NOMO-1 treated with dmso at 0.1 percent for 144 hours (cell line): ENCODE measurements at regions not wholly inside any gene's neighbourhood (a gene's known extent, or its start where the extent isn't known, plus 50 kb on each side); places are given as distances from the start of the nearest gene placed in this dataset.

ENCODE experiments used
- DNase-seq: peaks from one replicate; lab custom pipeline; 2025; ENCODE audit not compliant: unreplicated experiment; lab: John Stamatoyannopoulos, UW

DNA sequence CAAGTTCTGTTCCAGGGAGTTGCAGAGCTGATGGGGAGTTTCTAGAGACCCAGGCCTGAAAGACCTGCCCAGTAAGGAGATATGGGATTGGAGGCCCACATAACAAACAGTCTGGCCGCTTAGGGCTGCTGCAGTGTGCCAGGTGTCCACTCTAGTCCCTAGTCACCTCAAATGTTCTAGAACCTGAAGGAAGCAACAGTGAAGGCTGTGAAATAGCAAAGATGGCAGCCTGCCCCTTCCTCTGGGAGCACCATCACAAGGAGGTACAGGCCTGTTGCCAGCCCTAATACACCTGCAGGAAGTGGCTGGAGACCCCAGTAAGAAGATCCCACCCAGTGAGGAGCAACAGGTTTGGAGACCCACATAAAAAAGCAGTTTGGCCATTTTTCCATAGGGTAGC, 783.8 kb upstream of the EDIL3 start:
- DNase-seq = no peak

- no peak for DNase-seq
Observed at GRCh38 chr5:85170183-85170582, 785.5 kb upstream of the EDIL3 start.

- no peak for DNase-seq
Observed at GRCh38 chr5:85173469-85173868, 788.8 kb upstream of the EDIL3 start.

- DNase-seq = no peak
Observed at GRCh38 chr5:85182344-85182743, 797.7 kb upstream of the EDIL3 start.

- no peak for DNase-seq
Observed at GRCh38 chr5:85204289-85204688, 819.6 kb upstream of the EDIL3 start.

DNA sequence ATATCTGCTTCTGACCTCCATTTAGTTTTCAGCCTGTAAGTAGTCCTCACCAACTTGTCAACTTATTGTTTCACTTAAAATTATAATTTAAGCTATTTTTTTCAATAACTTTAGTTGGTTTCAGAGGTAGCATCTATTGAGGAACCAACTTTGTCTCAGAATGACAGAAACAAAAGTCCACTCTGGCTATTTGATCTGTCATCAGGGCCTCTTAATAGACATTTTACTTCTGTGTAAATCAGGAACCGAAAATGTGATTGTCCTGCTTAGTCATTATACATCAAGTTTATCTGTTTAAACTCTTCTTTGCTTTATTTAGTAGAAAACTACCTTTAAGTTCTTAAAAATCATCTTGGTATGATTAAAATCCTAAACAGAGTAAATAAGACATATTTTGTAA, 820.8 kb upstream of the EDIL3 start:
- DNase-seq = no peak

GRCh38 chr5:85225388-85225787, 840.7 kb upstream of the EDIL3 start:
- no peak for DNase-seq

DNA sequence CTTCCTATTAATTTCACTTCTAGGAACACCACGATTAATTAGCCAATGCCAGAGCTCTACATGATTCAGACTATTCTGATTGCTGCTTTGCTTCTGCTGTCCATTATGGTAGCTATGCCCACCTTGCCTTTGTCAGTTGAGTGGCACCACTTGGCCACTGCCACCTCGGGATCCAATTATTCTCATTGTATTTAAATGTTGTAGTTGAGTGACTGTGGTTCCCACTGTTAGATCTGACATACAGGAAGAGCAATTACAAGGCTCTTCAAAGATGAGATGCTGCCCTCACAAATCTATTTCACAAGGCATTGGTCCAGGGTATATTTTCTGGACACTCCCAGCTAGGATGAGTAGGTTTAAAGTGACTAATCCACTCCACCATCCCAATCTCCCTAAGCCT, 864.5 kb upstream of the EDIL3 start:
- no peak for DNase-seq

DNA sequence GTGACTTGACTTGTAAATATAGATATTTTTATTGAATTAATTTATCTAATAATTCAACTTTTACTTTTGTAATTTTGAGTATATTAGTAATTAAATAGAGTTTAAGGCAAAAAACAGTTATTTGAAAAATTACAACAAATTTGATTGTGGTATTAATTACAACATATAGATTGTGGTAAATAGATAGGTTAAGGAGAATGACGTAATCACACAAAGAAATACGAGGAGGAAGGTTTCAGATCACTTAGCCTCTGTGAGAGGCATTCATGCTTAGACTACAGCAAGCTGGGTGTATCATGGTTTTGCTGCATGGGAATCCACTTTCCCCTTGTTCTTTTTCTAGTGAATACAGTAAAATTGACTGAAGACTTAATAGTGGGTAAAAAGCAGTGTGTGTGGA, 878.4 kb upstream of the EDIL3 start:
- no peak for DNase-seq

DNA sequence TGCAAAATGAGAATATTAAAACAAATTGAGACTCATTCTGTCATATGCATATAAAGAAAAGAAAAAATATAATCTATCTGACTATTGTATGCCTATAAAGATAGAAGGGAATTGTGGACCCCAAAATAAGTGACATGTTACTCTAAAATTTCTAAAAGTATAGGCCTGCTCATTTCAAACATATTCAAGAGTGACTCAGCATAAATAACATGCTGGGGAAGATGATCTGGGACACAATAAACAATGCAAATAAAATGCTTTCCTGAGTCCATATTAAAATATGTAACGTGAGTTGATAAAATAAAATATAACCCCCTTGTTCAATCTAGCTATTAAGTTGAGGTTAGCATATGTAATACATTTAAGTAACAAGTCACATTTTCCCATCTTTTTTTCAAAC, 882.0 kb upstream of the EDIL3 start:
- no peak for DNase-seq

DNA sequence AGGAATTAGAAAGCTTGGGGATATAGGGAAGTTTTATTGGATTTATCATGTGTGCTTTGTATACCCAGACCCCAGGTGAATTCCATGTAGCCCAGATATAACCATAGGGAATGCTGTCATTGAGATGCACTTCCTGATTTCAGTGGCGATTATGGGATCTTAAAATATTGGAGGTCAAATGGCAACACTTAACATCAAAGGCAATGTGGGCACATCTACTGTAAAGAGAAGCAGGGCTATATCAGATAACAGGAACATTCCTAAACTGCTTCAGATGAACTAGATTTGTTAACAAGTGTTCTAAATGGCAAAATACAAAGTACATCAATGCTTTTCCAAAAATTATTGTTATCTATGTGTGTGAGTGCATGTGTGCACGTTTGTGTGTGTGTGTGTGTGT, 883.5 kb upstream of the EDIL3 start:
- no peak for DNase-seq

DNA sequence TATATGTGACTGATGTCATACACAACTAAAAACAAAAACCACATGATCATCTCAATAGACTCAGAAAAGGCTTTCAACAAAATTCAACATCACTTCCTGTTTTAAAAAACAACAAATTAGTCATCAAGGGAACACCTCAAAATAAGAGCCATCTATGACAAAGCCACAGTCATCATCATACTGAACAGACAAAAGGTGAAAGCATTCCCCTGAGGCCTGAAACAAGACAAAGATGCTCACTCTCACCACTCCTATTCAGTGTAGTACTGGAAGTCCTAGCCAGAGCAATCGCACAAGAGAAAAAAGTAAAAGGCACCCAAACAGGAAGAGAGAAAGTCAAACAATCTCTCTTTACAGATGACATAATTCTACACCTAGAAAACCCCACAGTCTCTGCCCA, 893.5 kb upstream of the EDIL3 start:
- no peak for DNase-seq

DNA sequence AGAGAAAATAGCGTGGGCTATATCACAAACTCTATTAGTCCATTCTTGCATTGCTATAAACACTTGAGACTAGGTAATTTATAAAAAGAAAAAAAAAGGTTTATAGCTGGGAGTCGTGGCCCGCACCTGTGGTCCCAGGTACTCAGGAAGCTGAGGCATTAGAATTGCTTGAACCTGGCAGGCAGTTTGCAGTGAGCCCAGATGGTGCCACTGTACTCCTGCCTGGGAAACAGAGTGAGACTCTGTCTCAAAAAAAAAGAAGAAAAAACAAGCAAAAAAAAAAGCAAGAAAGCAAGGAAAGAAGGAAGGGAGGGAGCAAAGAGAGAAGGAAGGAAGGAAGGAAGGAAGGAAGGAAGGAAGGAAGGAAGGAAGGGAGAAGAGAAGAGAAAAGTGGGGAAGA, 904.2 kb upstream of the EDIL3 start:
- no peak for DNase-seq

DNA sequence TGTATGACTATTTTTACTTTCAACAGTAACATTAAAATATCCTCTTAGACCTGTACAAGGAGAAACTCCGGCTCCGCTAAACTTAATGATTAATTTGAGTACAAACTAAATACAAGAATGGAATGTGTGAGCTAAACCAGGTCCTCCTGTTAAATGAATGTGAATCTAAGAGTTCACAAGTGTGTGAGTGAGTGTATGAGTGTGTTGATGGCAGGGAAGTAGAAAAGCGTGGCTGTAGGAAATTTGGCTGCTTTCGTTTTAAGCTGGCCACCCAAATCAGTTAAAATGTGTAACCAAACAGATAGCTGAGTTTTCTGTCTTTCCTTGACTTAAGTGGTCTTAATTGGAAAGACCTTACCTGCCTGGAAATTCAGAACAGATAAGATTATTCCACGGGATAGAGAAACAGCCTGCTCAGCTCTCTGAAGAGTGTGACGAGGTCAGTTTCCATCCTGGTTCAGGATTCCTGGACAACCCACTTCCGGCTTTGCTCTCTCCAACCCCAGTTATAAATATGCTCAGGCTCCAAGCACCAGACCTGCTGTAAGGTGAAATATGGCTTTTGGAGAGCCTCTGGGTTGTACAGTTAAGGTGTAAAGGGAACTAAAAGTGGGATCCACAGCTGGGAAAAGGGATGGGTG, 908.6 kb upstream of the EDIL3 start:
- no peak for DNase-seq

DNA sequence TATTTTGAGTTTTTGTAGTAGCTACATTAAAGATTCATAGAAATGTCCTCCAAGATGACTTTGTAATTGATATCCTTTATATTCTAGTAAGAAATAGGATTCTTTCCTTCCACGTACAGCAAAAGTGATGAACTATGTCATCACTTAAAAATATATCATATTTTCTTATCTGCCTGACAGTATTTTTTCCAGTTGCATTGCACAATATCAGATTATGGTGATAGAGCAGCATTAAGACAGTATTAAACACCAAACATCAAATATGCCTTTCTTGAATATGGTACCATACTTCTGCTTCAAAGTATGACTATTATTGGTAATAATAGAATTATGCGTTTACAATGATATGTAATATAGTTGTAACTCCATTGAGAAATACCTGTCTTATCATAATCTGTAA, 919.8 kb upstream of the EDIL3 start:
- DNase-seq = no peak

GRCh38 chr5:85305766-85306165, 921.1 kb upstream of the EDIL3 start:
- no peak for DNase-seq

GRCh38 chr5:85311536-85311935, 926.9 kb upstream of the EDIL3 start:
- no peak for DNase-seq

- DNase-seq = no peak
Observed at GRCh38 chr5:85320495-85320894, 935.8 kb upstream of the EDIL3 start.

DNA sequence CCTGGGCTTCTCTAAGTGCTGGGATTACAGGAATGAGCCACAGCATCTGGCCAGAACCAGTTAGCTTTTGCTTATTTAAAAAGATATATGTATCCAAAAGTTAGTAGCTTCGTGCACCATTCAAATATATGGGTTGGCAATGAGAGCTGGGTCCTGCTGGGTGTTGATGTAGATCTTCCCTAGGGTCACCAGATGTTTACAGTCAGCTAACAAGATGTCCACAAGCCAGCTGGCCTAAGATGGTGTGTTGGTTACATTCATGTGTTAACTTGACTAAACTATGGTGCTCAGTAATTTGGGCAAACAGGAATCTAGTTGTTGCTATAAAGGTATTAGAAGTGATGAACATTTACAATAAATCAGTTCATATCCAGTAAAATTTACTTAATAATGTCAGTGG, 948.6 kb upstream of the EDIL3 start:
- no peak for DNase-seq

- DNase-seq = no peak
Observed at GRCh38 chr5:85337435-85337834, 952.8 kb upstream of the EDIL3 start.

DNA sequence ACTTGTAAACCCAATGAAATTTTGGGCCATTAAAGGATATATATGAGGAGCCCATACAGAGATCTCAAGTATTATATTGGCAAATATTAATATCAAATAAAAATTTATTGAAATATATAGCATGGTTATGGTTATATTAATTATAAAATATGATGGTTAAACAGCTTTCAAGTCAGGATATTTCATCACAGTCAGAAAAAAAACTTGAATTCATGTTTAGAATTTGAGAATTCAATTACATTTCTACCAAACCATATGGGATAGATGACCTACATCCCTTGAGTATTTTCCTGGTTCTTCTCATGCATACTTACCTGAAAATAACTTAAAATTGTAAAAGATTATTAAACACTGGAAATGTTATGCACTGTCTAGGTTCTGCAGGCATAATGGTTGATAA, 956.1 kb upstream of the EDIL3 start:
- no peak for DNase-seq

- no peak for DNase-seq
Observed at GRCh38 chr5:85345818-85346217, 961.1 kb upstream of the EDIL3 start.

DNA sequence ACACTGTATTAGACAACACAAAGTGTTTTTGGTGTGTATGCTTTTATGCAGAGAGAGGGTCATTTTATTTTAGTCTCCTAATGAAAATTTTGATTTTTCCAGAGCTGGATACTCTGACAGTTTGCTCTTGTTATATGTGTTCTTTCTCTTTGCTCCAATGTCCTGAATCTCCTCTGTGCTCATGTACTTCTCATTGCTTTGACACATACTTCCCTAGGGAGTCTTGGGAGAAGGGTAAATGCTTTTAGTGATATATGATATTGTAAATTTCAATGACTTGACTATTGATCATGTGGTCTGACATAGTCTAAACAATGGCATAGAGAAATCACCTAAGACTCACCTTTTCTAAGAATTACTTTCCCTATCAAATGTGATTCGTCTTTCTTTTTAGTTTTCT, 972.6 kb upstream of the EDIL3 start:
- DNase-seq = no peak

- no peak for DNase-seq
Observed at GRCh38 chr5:85375525-85375924, 990.8 kb upstream of the EDIL3 start.
